SK-N-SH (cell line): ENCODE measurements at regions not wholly inside any gene's neighbourhood (a gene's known extent, or its start where the extent isn't known, plus 50 kb on each side); places are given as distances from the start of the nearest gene placed in this dataset.

ENCODE experiments used
- GATA2 ChIP-seq: sonication (generic); formaldehyde crosslinking; IDR thresholded peaks from 2 replicates; pipeline ENCODE4 v1.5.0; 2020; ENCODE audit warnings: mild to moderate bottlenecking, missing genetic modification reagents
- JUND ChIP-seq: IDR thresholded peaks from 2 replicates; pipeline ENCODE4 v1.4.0; 2012
- POLR2AphosphoS5 ChIP-seq: IDR thresholded peaks from 2 replicates; pipeline ENCODE4 v1.6.1; 2012; ENCODE audit warnings: low read depth, low read length
- YY1 ChIP-seq: IDR thresholded peaks from 2 replicates; pipeline ENCODE4 v1.4.0; 2012; ENCODE audit warnings: low read depth, mild to moderate bottlenecking
- TF ChIP-seq, protein P1 (sequence below): fragments of 200-600 bp; sonication (generic); IDR thresholded peaks from 2 replicates; pipeline ENCODE4 v1.6.1; 2017; ENCODE audit warnings: antibody characterized with exemption, mild to moderate bottlenecking, moderate library complexity

DNA sequence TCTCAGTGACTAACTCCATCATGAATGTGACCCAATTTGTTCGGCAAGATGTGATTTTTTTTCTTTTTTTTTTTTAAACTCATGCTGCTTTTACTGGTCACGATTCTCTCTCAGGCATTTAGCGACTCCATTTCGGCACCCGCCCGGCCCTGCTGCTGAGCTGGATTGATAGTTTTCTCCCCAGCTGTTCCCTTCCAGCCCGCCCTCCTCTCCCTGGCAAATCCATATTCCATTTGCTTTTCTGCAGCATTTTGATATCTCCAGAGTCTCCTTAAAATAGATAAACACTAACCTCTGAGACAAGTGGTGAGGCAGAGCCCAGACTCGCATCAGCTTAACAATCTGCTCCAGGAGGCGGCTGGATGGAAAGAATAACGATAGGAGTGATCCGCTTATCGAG lies 55.5 kb upstream of the KATNAL1 start:
- TF ChIP-seq, protein P1, sequence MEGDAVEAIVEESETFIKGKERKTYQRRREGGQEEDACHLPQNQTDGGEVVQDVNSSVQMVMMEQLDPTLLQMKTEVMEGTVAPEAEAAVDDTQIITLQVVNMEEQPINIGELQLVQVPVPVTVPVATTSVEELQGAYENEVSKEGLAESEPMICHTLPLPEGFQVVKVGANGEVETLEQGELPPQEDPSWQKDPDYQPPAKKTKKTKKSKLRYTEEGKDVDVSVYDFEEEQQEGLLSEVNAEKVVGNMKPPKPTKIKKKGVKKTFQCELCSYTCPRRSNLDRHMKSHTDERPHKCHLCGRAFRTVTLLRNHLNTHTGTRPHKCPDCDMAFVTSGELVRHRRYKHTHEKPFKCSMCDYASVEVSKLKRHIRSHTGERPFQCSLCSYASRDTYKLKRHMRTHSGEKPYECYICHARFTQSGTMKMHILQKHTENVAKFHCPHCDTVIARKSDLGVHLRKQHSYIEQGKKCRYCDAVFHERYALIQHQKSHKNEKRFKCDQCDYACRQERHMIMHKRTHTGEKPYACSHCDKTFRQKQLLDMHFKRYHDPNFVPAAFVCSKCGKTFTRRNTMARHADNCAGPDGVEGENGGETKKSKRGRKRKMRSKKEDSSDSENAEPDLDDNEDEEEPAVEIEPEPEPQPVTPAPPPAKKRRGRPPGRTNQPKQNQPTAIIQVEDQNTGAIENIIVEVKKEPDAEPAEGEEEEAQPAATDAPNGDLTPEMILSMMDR = no peak
- TF ChIP-seq YY1 = no peak
- TF ChIP-seq GATA2 (CRISPR knock-in tag) = no peak
- TF ChIP-seq POLR2AphosphoS5 = no peak
- TF ChIP-seq JUND = no peak
